ENCODE measurements at regions not wholly inside any gene's neighbourhood (a gene's known extent, or its start where the extent isn't known, plus 50 kb on each side); places are given as distances from the start of the nearest gene placed in this dataset.

DNA sequence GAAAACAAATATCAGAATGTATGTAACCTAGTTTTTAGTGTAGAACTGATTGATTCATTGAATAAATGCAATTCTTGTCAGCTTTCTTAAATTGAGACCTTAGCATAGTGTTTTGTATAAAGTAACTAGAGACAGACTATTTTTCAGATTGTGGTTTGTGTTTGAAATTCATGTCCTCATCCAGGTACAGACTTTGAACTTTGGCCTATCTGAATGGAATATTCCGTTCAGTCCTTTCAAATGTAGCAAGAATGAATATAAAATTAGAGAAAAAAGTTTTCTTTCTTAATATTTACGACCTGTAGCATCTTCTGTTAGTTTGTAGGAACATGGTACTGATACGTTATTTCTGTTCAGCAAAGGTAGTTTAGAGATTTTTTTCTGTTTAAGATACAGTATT, 378.4 kb upstream of the RGS6 start:
- Histone ChIP-seq H2AFZ (ENCODE audit: low read length) (peak overlapping the region; percentile 39; the same call in 1 of the 2 replicates), H3K79me2 (ENCODE audit: insufficient read depth, low read depth, low read length) (peaks cover 41% of the 10 kb centered on the region; the same call in 1 of the 2 replicates), H3K36me3 (ENCODE audit: insufficient read depth, low read length) (no peaks in the 10 kb centered on the region), H3K9me3 (ENCODE audit: low read length) (no peaks in the 10 kb centered on the region), H3K4me2 (ENCODE audit: low read length) (peak overlapping the region; percentile 73), H3K4me3 (ENCODE audit: low read depth, low read length, poor library complexity, severe bottlenecking) (peak overlapping the region; percentile 31), H3K27ac (ENCODE audit: low read depth, low read length, poor library complexity, severe bottlenecking) (peak overlapping the region; percentile 96), H3K9me2 (ENCODE audit: insufficient read depth, low read length) (no peaks in the 10 kb centered on the region), H4K20me1 (ENCODE audit: insufficient read depth, low read length) (no peaks in the 10 kb centered on the region), H3K4me1 (ENCODE audit: insufficient read depth, low read length, poor library complexity, severe bottlenecking) (peaks cover 77% of the 10 kb centered on the region)
- DNase-seq (ENCODE audit: low spot score), result no peak
- CTCF ChIA-PET (ENCODE audit: unreplicated experiment), result interaction anchor here (1.2 kb wide), 1 partner anchor 9 kb away, joined by 3 read pairs; no protein-coding TSS in a partner anchor
- intact Hi-C loops (cut with micrococcal nuclease; ENCODE audit: unreplicated experiment), result loop anchor here (2.0 kb wide), 1 partner anchor 233 kb away; the partner anchor contains the start of gene SIPA1L1
- POLR2A ChIA-PET, result interaction anchor here (0.5 to 2.2 kb wide), 10 partner anchors 8 to 232 kb away, joined by 3 to 22 read pairs (median 4); no protein-coding TSS in a partner anchor
- TF ChIP-seq, protein P1, sequence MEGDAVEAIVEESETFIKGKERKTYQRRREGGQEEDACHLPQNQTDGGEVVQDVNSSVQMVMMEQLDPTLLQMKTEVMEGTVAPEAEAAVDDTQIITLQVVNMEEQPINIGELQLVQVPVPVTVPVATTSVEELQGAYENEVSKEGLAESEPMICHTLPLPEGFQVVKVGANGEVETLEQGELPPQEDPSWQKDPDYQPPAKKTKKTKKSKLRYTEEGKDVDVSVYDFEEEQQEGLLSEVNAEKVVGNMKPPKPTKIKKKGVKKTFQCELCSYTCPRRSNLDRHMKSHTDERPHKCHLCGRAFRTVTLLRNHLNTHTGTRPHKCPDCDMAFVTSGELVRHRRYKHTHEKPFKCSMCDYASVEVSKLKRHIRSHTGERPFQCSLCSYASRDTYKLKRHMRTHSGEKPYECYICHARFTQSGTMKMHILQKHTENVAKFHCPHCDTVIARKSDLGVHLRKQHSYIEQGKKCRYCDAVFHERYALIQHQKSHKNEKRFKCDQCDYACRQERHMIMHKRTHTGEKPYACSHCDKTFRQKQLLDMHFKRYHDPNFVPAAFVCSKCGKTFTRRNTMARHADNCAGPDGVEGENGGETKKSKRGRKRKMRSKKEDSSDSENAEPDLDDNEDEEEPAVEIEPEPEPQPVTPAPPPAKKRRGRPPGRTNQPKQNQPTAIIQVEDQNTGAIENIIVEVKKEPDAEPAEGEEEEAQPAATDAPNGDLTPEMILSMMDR (conservative IDR thresholded peaks at IDR 0.05; ENCODE audit: low read length), result no peak
- TF ChIP-seq EZH2phosphoT487 (IDR thresholded peaks at IDR 0.05; ENCODE audit: borderline replicate concordance, low read depth, low read length), result no peak
- BruUV-seq (replicated peaks), result no TSS peak

DNA sequence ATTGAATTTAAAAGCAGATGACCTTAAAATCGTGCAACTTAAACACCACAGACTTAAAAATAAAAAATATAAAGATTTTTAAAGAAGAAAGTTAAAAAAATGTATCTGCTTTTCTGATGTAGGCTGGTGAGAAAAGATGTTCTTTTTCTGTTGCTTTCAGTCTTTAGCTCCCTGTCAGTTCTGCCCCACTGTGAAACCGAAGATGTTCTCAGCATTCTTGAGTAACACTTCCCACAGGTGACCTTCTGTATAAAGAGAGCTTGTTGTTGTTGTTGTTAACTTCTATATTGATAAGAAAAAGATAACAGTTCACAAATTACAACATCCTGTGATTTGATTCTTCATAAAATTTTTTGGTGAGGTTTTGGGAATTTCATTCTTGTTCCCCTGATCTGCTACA, 377.9 kb upstream of the RGS6 start:
- H3K4me3 ChIP-seq (ENCODE audit: low read depth, low read length, poor library complexity, severe bottlenecking), result peak overlapping the region; percentile 54
- peaks cover 41% of the 10 kb centered on the region; the same call in 1 of the 2 replicates for H3K79me2 ChIP-seq (ENCODE audit: insufficient read depth, low read depth, low read length)
- H3K9me3 ChIP-seq (ENCODE audit: low read length), result no peaks in the 10 kb centered on the region
- H4K20me1 ChIP-seq (ENCODE audit: insufficient read depth, low read length), result no peaks in the 10 kb centered on the region
- intact Hi-C loops (cut with micrococcal nuclease; ENCODE audit: unreplicated experiment), result loop anchor here (2.0 kb wide), 1 partner anchor 234 kb away; the partner anchor contains the start of gene SIPA1L1
- peaks cover 82% of the 10 kb centered on the region for H3K4me1 ChIP-seq (ENCODE audit: insufficient read depth, low read length, poor library complexity, severe bottlenecking)
- H3K9me2 ChIP-seq (ENCODE audit: insufficient read depth, low read length), result no peaks in the 10 kb centered on the region
- POLR2A ChIA-PET, result interaction anchor here (0.5 to 2.2 kb wide), 13 partner anchors 9 to 233 kb away, joined by 3 to 22 read pairs (median 4); no protein-coding TSS in a partner anchor
- no peak for TF ChIP-seq EZH2phosphoT487 (IDR thresholded peaks at IDR 0.05; ENCODE audit: borderline replicate concordance, low read depth, low read length)
- TF ChIP-seq, protein P1 (conservative IDR thresholded peaks at IDR 0.05; ENCODE audit: low read length), result no peak
- no peaks in the 10 kb centered on the region for H3K36me3 ChIP-seq (ENCODE audit: insufficient read depth, low read length)
- peak; percentile 51 for DNase-seq (ENCODE audit: low spot score)
- CTCF ChIA-PET (ENCODE audit: unreplicated experiment), result no interaction called here
- no TSS peak for BruUV-seq (replicated peaks)
- H3K27ac ChIP-seq (ENCODE audit: low read depth, low read length, poor library complexity, severe bottlenecking), result peak overlapping the region; percentile 96
- peak overlapping the region; percentile 73 for H3K4me2 ChIP-seq (ENCODE audit: low read length)
- H2AFZ ChIP-seq (ENCODE audit: low read length), result peak overlapping the region; percentile 39; the same call in 1 of the 2 replicates
